HepG2 (cell line): ENCODE measurements at regions not wholly inside any gene's neighbourhood (a gene's known extent, or its start where the extent isn't known, plus 50 kb on each side); places are given as distances from the start of the nearest gene placed in this dataset.

Source experiments
- ATAC-seq: fragments of 200-7000 bp; cut with Tn5 transposase; 3 replicates; pipeline ENCODE4 v1.9.1; 2020; ENCODE audit warnings: mild to moderate bottlenecking, moderate library complexity
- BruUV-seq: library from RNA; stranded (reverse); fragments of 400-500 nt; replicated peaks from 2 replicates; lab custom pipeline; 2021; lab: Mats Ljungman, UMichigan
- CTCF ChIA-PET: fragments of 300-600 bp; formaldehyde crosslinking; extraction: SDS; loops from one replicate; lab custom pipeline; 2021; ENCODE audit warnings: low total read pairs, inconsistent platforms, low intra/inter-chr PET ratio; lab: Yijun Ruan, JAX
- POLR2A ChIA-PET: fragments of 350-600 bp; sonication (Branson Sonifier 250); formaldehyde crosslinking; loops from one replicate; lab custom pipeline; 2020; ENCODE audit warnings: antibody characterized with exemption, inconsistent platforms; lab: Yijun Ruan, JAX
- DNase-seq: peaks from one replicate; pipeline ENCODE4 v3.0.0-alpha.2; 2015; ENCODE audit warnings: low spot score
- FAIRE-seq: peaks from 3 replicates; lab custom pipeline; 2011; peaks lifted over from hg19 to GRCh38; lab: Jason Lieb, UNC
- H2AFZ ChIP-seq: one replicate; pipeline ENCODE4 v1.6.1; 2011; ENCODE audit warnings: low read length, inconsistent platforms
- H3K27ac ChIP-seq: fragments of 300-600 bp; 3 replicates; pipeline ENCODE4 v1.8.0; 2011; ENCODE audit warnings: mixed run types, mild to moderate bottlenecking, mixed read lengths, low read length, inconsistent platforms; ENCODE audit not compliant: insufficient read depth; ENCODE audit errors: extremely low read length
- H3K27me3 ChIP-seq, 2 experiments: fragments of 200-600 bp in 1 of 2; 2 replicates in 1 of 2; 3 replicates in 1 of 2; pipeline versions ENCODE4 v1.6.0 to v1.8.0; 2011; ENCODE audit warnings: low read length in 2 of 2, mild to moderate bottlenecking in 2 of 2, moderate library complexity in 2 of 2, inconsistent platforms in 1 of 2; ENCODE audit not compliant: insufficient read depth in 2 of 2, control insufficient read depth in 1 of 2
- H3K36me3 ChIP-seq, 2 experiments: fragments of 200-600 bp in 1 of 2; replicated peaks in 1 of 2; 2 replicates in 1 of 2; 3 replicates in 1 of 2; pipeline versions ENCODE4 v1.5.1 to v1.8.0; 2011; ENCODE audit warnings: low read length in 2 of 2, inconsistent platforms in 1 of 2; ENCODE audit not compliant: insufficient read depth in 2 of 2, control insufficient read depth in 1 of 2
- H3K4me1 ChIP-seq: 2 replicates; pipeline ENCODE4 v1.5.1; 2012; ENCODE audit warnings: low read length, inconsistent platforms; ENCODE audit not compliant: insufficient read depth
- H3K4me2 ChIP-seq: 2 replicates; pipeline ENCODE4 v1.6.0; 2011; ENCODE audit warnings: low read depth, low read length, inconsistent platforms
- H3K4me3 ChIP-seq, 3 experiments: fragments of 200-600 bp in 1 of 3; sonication (generic), shearing (Covaris generic) in 1 of 3; replicated peaks in 1 of 3; 2 replicates each; pipeline ENCODE4 v1.5.1; 2011 to 2016; ENCODE audit warnings: low read length in 3 of 3, inconsistent platforms in 2 of 3, low read depth in 2 of 3, mild to moderate bottlenecking in 2 of 3, control low read depth in 1 of 3, mixed read lengths in 1 of 3; ENCODE audit not compliant: insufficient read depth in 1 of 3
- H3K79me2 ChIP-seq: one replicate; pipeline ENCODE4 v1.6.1; 2011; ENCODE audit warnings: low read length, inconsistent platforms; ENCODE audit not compliant: insufficient read depth
- H3K9ac ChIP-seq: 2 replicates; pipeline ENCODE4 v1.6.0; 2011; ENCODE audit warnings: mild to moderate bottlenecking, low read depth, low read length, inconsistent platforms; ENCODE audit not compliant: insufficient read depth
- H3K9me3 ChIP-seq: 2 replicates; pipeline ENCODE4 v1.5.1; 2012; ENCODE audit warnings: mild to moderate bottlenecking, low read length
- H4K20me1 ChIP-seq: 2 replicates; pipeline ENCODE4 v1.6.0; 2011; ENCODE audit warnings: inconsistent platforms, mild to moderate bottlenecking, low read length, moderate library complexity; ENCODE audit not compliant: insufficient read depth
- AKNA ChIP-seq: sonication (generic); formaldehyde crosslinking; IDR thresholded peaks from 2 replicates; pipeline ENCODE4 v1.4.0; 2020; ENCODE audit warnings: missing genetic modification reagents, borderline replicate concordance
- ELF1 ChIP-seq: sonication (generic); formaldehyde crosslinking; IDR thresholded peaks from 2 replicates; pipeline ENCODE4 v1.4.0; 2020; ENCODE audit warnings: missing genetic modification reagents
- MAFG ChIP-seq: sonication (generic); formaldehyde crosslinking; IDR thresholded peaks from 2 replicates; pipeline ENCODE4 v1.5.1; 2020; ENCODE audit warnings: mild to moderate bottlenecking, missing genetic modification reagents
- NFIC ChIP-seq: IDR thresholded peaks from 2 replicates; pipeline ENCODE4 v1.6.1; 2012; ENCODE audit warnings: mild to moderate bottlenecking, low read length, inconsistent platforms
- RFXAP ChIP-seq: sonication (generic); formaldehyde crosslinking; IDR thresholded peaks from 2 replicates; pipeline ENCODE4 v1.4.0; 2020; ENCODE audit warnings: missing genetic modification reagents, borderline replicate concordance
- SIX4 ChIP-seq: sonication (generic); formaldehyde crosslinking; IDR thresholded peaks from 2 replicates; pipeline ENCODE4 v1.4.0; 2020; ENCODE audit warnings: missing genetic modification reagents
- SNAPC2 ChIP-seq: sonication (generic); formaldehyde crosslinking; IDR thresholded peaks from 2 replicates; pipeline ENCODE4 v1.8.1; 2022; ENCODE audit warnings: mild to moderate bottlenecking, missing genetic modification reagents
- SOX6 ChIP-seq, 2 experiments: fragments of 450-650 bp in 1 of 2; sonication (generic) in 1 of 2; formaldehyde crosslinking in 1 of 2; IDR thresholded peaks; 2 replicates each; pipeline versions ENCODE4 v1.4.0 to v1.6.1; 2017 to 2020; ENCODE audit warnings: antibody characterized with exemption in 1 of 2, mild to moderate bottlenecking in 1 of 2, missing genetic modification reagents in 1 of 2
- TEF ChIP-seq: sonication (generic); formaldehyde crosslinking; IDR thresholded peaks from 2 replicates; pipeline ENCODE4 v1.5.0; 2020; ENCODE audit warnings: missing genetic modification reagents
- TFAP4 ChIP-seq: sonication (generic); IDR thresholded peaks from 2 replicates; pipeline ENCODE4 v1.6.1; 2016; ENCODE audit warnings: low read depth, borderline replicate concordance
- ZNF12 ChIP-seq: sonication (generic); formaldehyde crosslinking; IDR thresholded peaks from 2 replicates; pipeline ENCODE4 v1.5.0; 2020; ENCODE audit warnings: missing genetic modification reagents
- ZNF281 ChIP-seq: sonication (generic); formaldehyde crosslinking; IDR thresholded peaks from 2 replicates; pipeline ENCODE4 v1.4.0; 2020; ENCODE audit warnings: missing genetic modification reagents, borderline replicate concordance
- ZNF569 ChIP-seq: sonication (generic); formaldehyde crosslinking; IDR thresholded peaks from 2 replicates; pipeline ENCODE4 v1.5.0; 2020; ENCODE audit warnings: mild to moderate bottlenecking, missing genetic modification reagents, moderate library complexity, borderline replicate concordance
- ZSCAN25 ChIP-seq: sonication (generic); formaldehyde crosslinking; IDR thresholded peaks from 2 replicates; pipeline ENCODE4 v1.8.0; 2022; ENCODE audit warnings: mild to moderate bottlenecking, missing genetic modification reagents
- WGBS: methylation state at CpG from one replicate; pipeline ENCODE4 v1.1.6; 2017; ENCODE audit warnings: low lambda C conversion rate; 5-methylcytosine and 5-hydroxymethylcytosine counted together
- in situ Hi-C: cut with HindIII; loops from 2 replicates; pipeline ENCODE4 v1.10.0; 2017; ENCODE audit warnings: low pct_unique_long_range_greater_than_20kb; ENCODE audit not compliant: extremely low pct_ligation_motif_present
- intact Hi-C: fragments of 100-400 bp; cut with micrococcal nuclease; formaldehyde crosslinking; loops from one replicate; pipeline ENCODE4 v1.10.0; 2022; ENCODE audit not compliant: unreplicated experiment

GRCh38 chr18:41617647-41618046, 337.4 kb upstream of the PIK3C3 start:
- Histone ChIP-seq H4K20me1 (no peaks in the 10 kb centered on the region), H3K4me1 (no peaks in the 10 kb centered on the region), H3K4me3 (no peak overlapping the region), H3K36me3 (no peaks in the 10 kb centered on the region), H3K27ac (no peak overlapping the region), H3K4me2 (no peak overlapping the region), H3K27me3 (no peaks in the 10 kb centered on the region), H3K79me2 (no peaks in the 10 kb centered on the region), H3K9me3 (no peaks in the 10 kb centered on the region), H3K9ac (no peak overlapping the region), H2AFZ (no peak overlapping the region)
- no peak for DNase-seq
- ChIA-PET CTCF (no interaction called here), POLR2A (no interaction called here)
- intact Hi-C loops: no loop called here
- in situ Hi-C loops: no loop called here
- WGBS: 3% methylated on average over 2 of the region's 2 CpGs
- FAIRE-seq: no peak
- no TSS peak for BruUV-seq
- no peak for ATAC-seq
- TF ChIP-seq TEF (CRISPR knock-in tag) (no peak), SNAPC2 (CRISPR knock-in tag) (no peak), SOX6 (IDR thresholded peaks at IDR 0.05) (no peak), SOX6 (CRISPR knock-in tag; IDR thresholded peaks at IDR 0.05) (no peak), ZSCAN25 (CRISPR knock-in tag) (no peak), TFAP4 (no peak), NFIC (no peak), ZNF281 (CRISPR knock-in tag) (no peak), ZNF569 (CRISPR knock-in tag) (no peak), AKNA (CRISPR knock-in tag) (no peak), RFXAP (CRISPR knock-in tag) (no peak), MAFG (no peak), SIX4 (CRISPR knock-in tag) (no peak), ELF1 (CRISPR knock-in tag) (no peak), ZNF12 (CRISPR knock-in tag) (no peak)
